ENCODE measurements at regions not wholly inside any gene's neighbourhood (a gene's known extent, or its start where the extent isn't known, plus 50 kb on each side); places are given as distances from the start of the nearest gene placed in this dataset.

GRCh38 chr5:107043665-107044064 lies 627.1 kb downstream of the EFNA5 start:
- H3K4me1 ChIP-seq (ENCODE audit: control insufficient read depth, insufficient read depth, low read length) = no peaks in the 10 kb centered on the region
- no peak overlapping the region for H3K27ac ChIP-seq (ENCODE audit: extremely low read depth, low read depth, low read length)
- H3K9me3 ChIP-seq (ENCODE audit: control insufficient read depth, insufficient read depth, low read depth, low read length) = no peaks in the 10 kb centered on the region
- no peak overlapping the region for H3K4me3 ChIP-seq (ENCODE audit: low read depth, low read length)
- CTCF ChIA-PET = no interaction called here
- POLR2A ChIA-PET = no interaction called here
- TF ChIP-seq ZFP3 (tag by site-specific recombination; IDR thresholded peaks at IDR 0.05; ENCODE audit: low read depth) = no peak
- no peak for TF ChIP-seq TSHZ1 (tag by site-specific recombination; IDR thresholded peaks at IDR 0.05; ENCODE audit: borderline replicate concordance)
- TF ChIP-seq ZNF664 (tag by site-specific recombination; IDR thresholded peaks at IDR 0.05) = no peak
- no peak for TF ChIP-seq GLI2 (tag by site-specific recombination; IDR thresholded peaks at IDR 0.05; ENCODE audit: borderline replicate concordance, low read depth)
- no peak for TF ChIP-seq YY1 (tag by site-specific recombination; IDR thresholded peaks at IDR 0.05)
- no peak for TF ChIP-seq ZNF16 (tag by site-specific recombination; IDR thresholded peaks at IDR 0.05; ENCODE audit: low read depth)
- no peak for TF ChIP-seq ZSCAN30 (tag by site-specific recombination; IDR thresholded peaks at IDR 0.05)
- no peak for TF ChIP-seq KLF1 (tag by site-specific recombination; IDR thresholded peaks at IDR 0.05)
- TF ChIP-seq CTCF (tag by site-specific recombination; IDR thresholded peaks at IDR 0.05) = no peak
- TF ChIP-seq ZNF510 (tag by site-specific recombination; IDR thresholded peaks at IDR 0.05; ENCODE audit: insufficient replicate concordance) = no peak
- no peak for TF ChIP-seq ZNF529 (tag by site-specific recombination; IDR thresholded peaks at IDR 0.05; ENCODE audit: insufficient replicate concordance)
- no peak for TF ChIP-seq PRDM1 (tag by site-specific recombination; IDR thresholded peaks at IDR 0.05)
- H3K36me3 ChIP-seq (ENCODE audit: control insufficient read depth in 2 of 2, insufficient read depth in 1 of 2, low read length in 2 of 2) = no peaks in the 10 kb centered on the region

GRCh38 chr5:107040907-107041306 lies 629.8 kb downstream of the EFNA5 start:
- H3K9me3 ChIP-seq (ENCODE audit: control insufficient read depth, insufficient read depth, low read depth, low read length) = no peaks in the 10 kb centered on the region
- H3K4me1 ChIP-seq (ENCODE audit: control insufficient read depth, insufficient read depth, low read length) = no peaks in the 10 kb centered on the region
- TF ChIP-seq ZNF521 (tag by site-specific recombination; IDR thresholded peaks at IDR 0.05) (no peak), ZNF280D (tag by site-specific recombination; IDR thresholded peaks at IDR 0.05) (no peak), ZBTB11 (tag by site-specific recombination; conservative IDR thresholded peaks at IDR 0.05; ENCODE audit: low read depth) (no peak), SP2 (tag by site-specific recombination; IDR thresholded peaks at IDR 0.05) (no peak), WT1 (tag by site-specific recombination; IDR thresholded peaks at IDR 0.05) (no peak), SCRT1 (tag by site-specific recombination; IDR thresholded peaks at IDR 0.05; ENCODE audit: borderline replicate concordance) (no peak), ZNF248 (tag by site-specific recombination; IDR thresholded peaks at IDR 0.05) (no peak), ZNF423 (tag by site-specific recombination; IDR thresholded peaks at IDR 0.05) (no peak), ZNF792 (tag by site-specific recombination; IDR thresholded peaks at IDR 0.05) (no peak), ELK4 (IDR thresholded peaks at IDR 0.05; ENCODE audit: borderline replicate concordance, low read depth, low read length) (no peak), ZNF239 (tag by site-specific recombination; IDR thresholded peaks at IDR 0.05) (no peak)
- no peak overlapping the region for H3K27ac ChIP-seq (ENCODE audit: extremely low read depth, low read depth, low read length)
- ChIA-PET POLR2A (no interaction called here), CTCF (interaction anchor here (0.9 kb wide), 1 partner anchor 633 kb away, joined by 4 read pairs; no protein-coding TSS in a partner anchor)
- H3K36me3 ChIP-seq (ENCODE audit: control insufficient read depth in 2 of 2, insufficient read depth in 1 of 2, low read length in 2 of 2) = no peaks in the 10 kb centered on the region
- H3K4me3 ChIP-seq (ENCODE audit: low read depth, low read length) = no peak overlapping the region

Measured in HEK293 (cell line).